Mesenchymal stem cell (in vitro differentiated cells and primary cell): ENCODE measurements at regions not wholly inside any gene's neighbourhood (a gene's known extent, or its start where the extent isn't known, plus 50 kb on each side); places are given as distances from the start of the nearest gene placed in this dataset.

Experiments used
- DNase-seq: peaks from one replicate; pipeline ENCODE4 v3.0.0-alpha.2; 2013
- H2AFZ ChIP-seq: one replicate; pipeline ENCODE4 v1.6.1; 2013; ENCODE audit warnings: low read depth, mild to moderate bottlenecking, control low read depth, inconsistent platforms, low read length, moderate library complexity
- H2AK5ac ChIP-seq: 2 replicates; pipeline ENCODE4 v1.6.1; 2013; ENCODE audit warnings: low read length, moderate library complexity, mild to moderate bottlenecking, inconsistent platforms; ENCODE audit not compliant: severe bottlenecking
- H2BK120ac ChIP-seq: one replicate; pipeline ENCODE4 v1.6.1; 2013; ENCODE audit warnings: low read depth, mild to moderate bottlenecking, inconsistent platforms, low read length, moderate library complexity
- H2BK12ac ChIP-seq, 2 experiments: one replicate each; pipeline ENCODE4 v1.6.1; 2013; ENCODE audit warnings: inconsistent platforms in 2 of 2, low read length in 2 of 2, mild to moderate bottlenecking in 2 of 2, moderate library complexity in 2 of 2, control low read depth in 1 of 2
- H2BK15ac ChIP-seq: one replicate; pipeline ENCODE4 v1.6.1; 2013; ENCODE audit warnings: mild to moderate bottlenecking, low read depth, inconsistent platforms; ENCODE audit not compliant: poor library complexity, severe bottlenecking
- H2BK5ac ChIP-seq: 2 replicates; pipeline ENCODE4 v1.6.1; 2013; ENCODE audit warnings: low read depth, mild to moderate bottlenecking, low read length, control low read depth, inconsistent platforms; ENCODE audit not compliant: poor library complexity, severe bottlenecking
- H3K14ac ChIP-seq, 2 experiments: one replicate each; pipeline ENCODE4 v1.6.1; 2013; ENCODE audit warnings: inconsistent platforms in 2 of 2, low read length in 2 of 2, control low read depth in 1 of 2, mild to moderate bottlenecking in 1 of 2, moderate library complexity in 1 of 2
- H3K18ac ChIP-seq, 2 experiments: one replicate each; pipeline ENCODE4 v1.6.1; 2013; ENCODE audit warnings: inconsistent platforms in 2 of 2, low read length in 2 of 2, control low read depth in 1 of 2, low read depth in 1 of 2, mild to moderate bottlenecking in 1 of 2
- H3K23ac ChIP-seq, 2 experiments: one replicate each; pipeline ENCODE4 v1.6.1; 2013; ENCODE audit warnings: inconsistent platforms in 2 of 2, low read length in 2 of 2, mild to moderate bottlenecking in 2 of 2, moderate library complexity in 2 of 2, control low read depth in 1 of 2
- H3K27ac ChIP-seq: 2 replicates; pipeline ENCODE4 v1.5.1; 2013; ENCODE audit warnings: mild to moderate bottlenecking, moderate library complexity, low read length, control low read depth, inconsistent platforms; ENCODE audit not compliant: poor library complexity, severe bottlenecking
- H3K27me3 ChIP-seq, 2 experiments: 2 replicates each; pipeline versions ENCODE4 v1.6.1 to v1.7.0; 2013; ENCODE audit warnings: low read length in 2 of 2, mild to moderate bottlenecking in 2 of 2, moderate library complexity in 2 of 2, control low read depth in 1 of 2, inconsistent platforms in 1 of 2; ENCODE audit not compliant: control insufficient read depth in 1 of 2, insufficient read depth in 1 of 2
- H3K36me3 ChIP-seq, 2 experiments: 2 replicates each; pipeline versions ENCODE4 v1.6.1 to v1.7.0; 2013; ENCODE audit warnings: low read length in 2 of 2, control low read depth in 1 of 2, inconsistent platforms in 1 of 2, low read depth in 1 of 2, mild to moderate bottlenecking in 1 of 2; ENCODE audit not compliant: insufficient read depth in 2 of 2, control insufficient read depth in 1 of 2
- H3K4ac ChIP-seq, 2 experiments: one replicate each; pipeline ENCODE4 v1.6.1; 2013; ENCODE audit warnings: inconsistent platforms in 2 of 2, low read length in 2 of 2, mild to moderate bottlenecking in 2 of 2, moderate library complexity in 2 of 2, control low read depth in 1 of 2, low read depth in 1 of 2
- H3K4me1 ChIP-seq: 2 replicates; pipeline ENCODE4 v1.6.1; 2013; ENCODE audit warnings: low read depth, low read length, control low read depth; ENCODE audit not compliant: control insufficient read depth, insufficient read depth
- H3K4me2 ChIP-seq: 2 replicates; pipeline ENCODE4 v1.6.1; 2013; ENCODE audit warnings: low read length, mild to moderate bottlenecking, inconsistent platforms; ENCODE audit not compliant: poor library complexity, severe bottlenecking
- H3K4me3 ChIP-seq, 2 experiments: 2 replicates each; pipeline versions ENCODE4 v1.5.1 to v1.7.0; 2013; ENCODE audit warnings: low read length in 2 of 2, mild to moderate bottlenecking in 2 of 2, control low read depth in 1 of 2, low read depth in 1 of 2; ENCODE audit not compliant: insufficient read depth in 1 of 2
- H3K79me1 ChIP-seq: replicated peaks from 2 replicates; pipeline ENCODE4 v1.6.1; 2013; ENCODE audit warnings: mild to moderate bottlenecking, control low read depth, low read length, inconsistent platforms; ENCODE audit not compliant: poor library complexity, severe bottlenecking
- H3K9ac ChIP-seq: 2 replicates; pipeline ENCODE4 v1.7.0; 2013; ENCODE audit warnings: mild to moderate bottlenecking, low read length, moderate library complexity
- H3K9me3 ChIP-seq: 2 replicates; pipeline ENCODE4 v1.7.0; 2013; ENCODE audit warnings: mild to moderate bottlenecking, low read length; ENCODE audit not compliant: control insufficient read depth
- H4K8ac ChIP-seq: one replicate; pipeline ENCODE4 v1.6.1; 2013; ENCODE audit warnings: inconsistent platforms, mild to moderate bottlenecking, low read length, moderate library complexity
- H4K91ac ChIP-seq: one replicate; pipeline ENCODE4 v1.6.1; 2013; ENCODE audit warnings: mild to moderate bottlenecking, low read length, inconsistent platforms
- WGBS: methylation state at CpG from one replicate; pipeline ENCODE4 v1.1.7; 2013; ENCODE audit warnings: mixed read lengths; 5-methylcytosine and 5-hydroxymethylcytosine counted together

GRCh38 chr10:108913300-108913699 lies 1010.0 kb downstream of the XPNPEP1 start:
- Histone ChIP-seq H3K23ac (no peak overlapping the region), H2BK5ac (no peak overlapping the region), H3K4me1 (no peaks in the 10 kb centered on the region), H4K91ac (no peak overlapping the region), H2AFZ (no peak overlapping the region), H3K9me3 (no peaks in the 10 kb centered on the region), H3K9ac (no peak overlapping the region), H2BK12ac (no peak overlapping the region), H4K8ac (no peak overlapping the region), H3K27me3 (peaks cover 5 to 11% of the 10 kb centered on the region in 2 experiments), H2AK5ac (no peak overlapping the region), H3K14ac (no peak overlapping the region), H3K4me2 (no peak overlapping the region), H3K4me3 (no peak overlapping the region), H3K27ac (no peak overlapping the region), H3K79me1 (no peaks in the 10 kb centered on the region), H2BK15ac (no peak overlapping the region), H3K36me3 (no peaks in the 10 kb centered on the region), H3K4ac (no peak overlapping the region), H3K18ac (no peak overlapping the region), H2BK120ac (no peak overlapping the region)
- DNase-seq, result no peak
- 85% methylated on average over 3 of the region's 3 CpGs for WGBS

GRCh38 chr10:108911814-108912541 lies 1011.3 kb downstream of the XPNPEP1 start:
- Histone ChIP-seq H3K4me2 (peak overlapping the region; percentile 57), H2AFZ (peak overlapping the region; percentile 88), H3K27me3 (peaks cover 5 to 11% of the 10 kb centered on the region in 2 experiments), H2BK12ac (peak overlapping the region in 1 of 2 experiments; percentile 92), H3K4me1 (no peaks in the 10 kb centered on the region), H3K36me3 (no peaks in the 10 kb centered on the region), H3K79me1 (no peaks in the 10 kb centered on the region), H2BK120ac (peak overlapping the region; percentile 27), H3K9ac (peak overlapping the region; percentile 57), H2AK5ac (no peak overlapping the region), H3K4ac (peak overlapping the region in 1 of 2 experiments; percentile 97), H3K23ac (no peak overlapping the region), H4K8ac (peak overlapping the region; percentile 52), H3K14ac (peak overlapping the region in 1 of 2 experiments; percentile 86), H3K27ac (no peak overlapping the region), H3K9me3 (no peaks in the 10 kb centered on the region), H3K4me3 (peak overlapping the region; percentile 37 to 81), H3K18ac (peak overlapping the region; percentile 83 to 95), H4K91ac (peak overlapping the region; percentile 87), H2BK5ac (no peak overlapping the region), H2BK15ac (no peak overlapping the region)
- DNase-seq, result peak; percentile 84
- WGBS, result 1% methylated on average over 44 of the region's 47 CpGs

DNA sequence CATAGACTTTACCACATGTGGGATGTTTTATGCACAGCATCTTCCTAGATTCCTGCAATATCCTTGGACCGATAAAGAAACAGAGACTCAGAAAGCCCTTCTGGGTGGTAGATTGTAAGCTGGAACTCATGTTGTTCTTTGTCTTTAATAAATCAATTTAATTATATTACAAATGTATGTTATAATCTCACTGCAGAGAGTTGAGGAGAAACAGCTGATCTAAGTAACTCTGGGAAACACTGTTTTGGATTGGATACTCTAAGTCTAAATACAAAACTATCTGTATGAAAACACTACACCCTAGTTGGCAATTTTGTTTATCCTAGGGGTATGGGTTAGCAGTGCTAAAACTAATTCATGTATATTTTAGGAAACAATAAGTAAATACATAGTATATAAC lies 1015.2 kb downstream of the XPNPEP1 start:
- Histone ChIP-seq H3K9me3 (no peaks in the 10 kb centered on the region), H3K79me1 (no peaks in the 10 kb centered on the region), H3K4me1 (no peaks in the 10 kb centered on the region), H3K27ac (no peak overlapping the region), H2BK15ac (no peak overlapping the region), H3K14ac (no peak overlapping the region), H3K9ac (no peak overlapping the region), H3K4me3 (no peak overlapping the region), H3K18ac (no peak overlapping the region), H2BK12ac (no peak overlapping the region), H3K36me3 (no peaks in the 10 kb centered on the region), H4K91ac (no peak overlapping the region), H3K23ac (no peak overlapping the region), H4K8ac (no peak overlapping the region), H2BK120ac (no peak overlapping the region), H3K27me3 (peaks cover 5 to 11% of the 10 kb centered on the region in 2 experiments), H2AFZ (no peak overlapping the region), H3K4me2 (no peak overlapping the region), H2BK5ac (no peak overlapping the region), H3K4ac (no peak overlapping the region), H2AK5ac (no peak overlapping the region)
- WGBS, result no CpG with 5 or more reads among the region's 1 CpG
- no peak for DNase-seq

- Histone ChIP-seq H3K27ac (no peak overlapping the region), H2AFZ (no peak overlapping the region), H3K14ac (no peak overlapping the region), H2BK12ac (no peak overlapping the region), H3K18ac (no peak overlapping the region), H2BK15ac (no peak overlapping the region), H4K91ac (no peak overlapping the region), H2BK5ac (no peak overlapping the region), H3K4me3 (no peak overlapping the region), H2AK5ac (no peak overlapping the region), H3K27me3 (peaks cover 0 to 6% of the 10 kb centered on the region in 2 experiments), H2BK120ac (no peak overlapping the region), H3K36me3 (no peaks in the 10 kb centered on the region), H3K23ac (no peak overlapping the region), H3K79me1 (no peaks in the 10 kb centered on the region), H3K9me3 (no peaks in the 10 kb centered on the region), H4K8ac (no peak overlapping the region), H3K4me1 (no peaks in the 10 kb centered on the region), H3K9ac (no peak overlapping the region), H3K4me2 (no peak overlapping the region), H3K4ac (no peak overlapping the region)
- WGBS, result 95% methylated on average over 3 of the region's 4 CpGs
- DNase-seq, result no peak
These were observed 1017.5 kb downstream of the XPNPEP1 start for GRCh38 chr10:108905821-108906220.
